Muscle of back (tissue), 3 donors: ENCODE measurements at regions not wholly inside any gene's neighbourhood (a gene's known extent, or its start where the extent isn't known, plus 50 kb on each side); places are given as distances from the start of the nearest gene placed in this dataset.

Source experiments
- DNase-seq, 3 donors: peaks; one replicate each; pipeline versions ENCODE4 v3.0.0 to v3.0.0-alpha.2; 2013

DNA sequence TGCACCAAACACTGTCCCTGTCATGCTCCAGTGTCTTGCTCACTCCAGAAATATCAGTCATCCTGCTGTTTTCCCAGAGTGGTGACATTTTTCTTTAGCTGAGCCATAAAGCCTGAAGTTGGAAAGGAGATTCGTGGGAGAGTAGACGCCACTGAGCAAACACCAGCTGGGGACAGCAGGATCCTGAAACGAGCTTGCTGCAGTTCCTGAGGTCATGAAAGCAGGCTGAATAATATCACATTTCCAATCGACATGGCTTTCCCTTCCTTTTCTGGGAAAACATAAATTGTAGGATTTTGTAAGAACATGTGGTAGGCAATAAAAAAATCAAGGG is 276.4 kb downstream of the CDCA7 start:
- peak; percentile 46 to 82 (median 54) for DNase-seq

DNA sequence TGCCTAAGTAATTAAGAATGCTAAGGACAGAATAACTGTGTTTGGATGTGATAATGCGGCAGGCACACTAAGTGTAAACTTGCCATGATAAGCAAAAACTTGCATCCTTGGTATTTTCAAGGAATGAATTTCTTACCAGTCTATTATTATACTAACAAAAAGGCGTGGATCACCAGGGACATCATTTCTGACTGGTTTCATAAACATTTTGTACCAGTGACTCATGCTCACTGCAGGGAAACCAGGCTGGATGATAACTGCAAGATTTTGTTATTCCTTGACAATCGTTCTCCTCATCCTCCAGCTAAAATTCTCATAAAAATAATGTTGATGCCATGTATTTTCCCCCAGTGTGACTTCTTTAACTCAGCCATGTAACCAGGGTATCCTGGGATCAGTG is 289.5 kb downstream of the CDCA7 start:
- peak in 1 of 3 donors; percentile 16 for DNase-seq

GRCh38 chr2:173647681-173648311 is 293.1 kb downstream of the CDCA7 start:
- DNase-seq, result peak in 1 of 3 donors; percentile 17

DNA sequence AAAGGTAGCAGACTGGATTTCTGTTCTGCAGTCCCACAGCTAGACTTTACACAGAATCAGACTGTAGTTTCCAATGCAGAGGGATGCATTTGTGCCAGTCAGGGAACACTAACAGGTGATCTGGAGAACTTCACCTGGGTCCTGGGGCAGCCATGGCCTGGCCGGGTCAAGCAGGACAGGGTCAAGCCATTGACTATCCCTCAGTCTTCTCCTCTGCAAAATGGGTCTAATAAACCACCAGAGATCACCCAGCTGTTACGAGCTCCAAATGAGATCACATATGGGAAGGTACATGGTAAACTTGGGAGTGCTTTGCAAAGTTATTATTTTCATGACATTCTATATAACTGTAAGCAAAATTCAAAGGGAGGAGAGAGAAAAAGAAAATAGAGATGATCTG is 294.1 kb downstream of the CDCA7 start:
- DNase-seq, result no peak

DNA sequence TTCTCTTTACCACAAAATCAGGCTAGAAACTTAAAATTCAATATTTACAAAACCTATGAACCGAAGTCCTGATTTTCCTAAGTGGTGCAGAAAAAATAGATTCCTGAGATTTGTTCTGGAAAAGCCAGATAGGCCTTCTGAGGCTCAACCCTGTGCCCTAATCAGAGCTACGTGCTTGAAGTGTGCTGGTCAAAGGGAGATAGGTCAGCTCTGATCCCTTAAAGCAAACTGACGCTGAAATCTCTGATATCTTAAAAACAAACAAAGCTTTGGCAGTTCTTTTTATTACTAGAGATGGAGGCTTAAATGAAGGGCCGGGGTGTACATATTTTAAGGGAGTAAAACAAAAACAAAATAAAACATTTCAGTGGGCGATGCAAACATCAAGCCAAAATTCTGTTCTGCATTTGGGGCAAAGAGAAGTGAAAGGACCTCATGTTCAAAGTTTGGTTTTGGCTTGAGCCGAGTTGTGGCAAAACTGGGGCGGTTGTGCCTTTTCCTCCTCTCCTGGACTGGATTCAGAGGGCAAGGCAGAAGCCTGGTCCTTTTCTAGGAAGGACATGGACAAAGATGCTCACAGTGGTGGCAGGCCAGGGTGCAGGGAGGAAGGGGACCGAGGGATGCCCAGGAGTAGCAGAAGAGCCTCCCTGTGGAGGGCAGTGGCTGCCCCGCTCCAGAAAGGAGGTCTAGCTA is 295.0 kb downstream of the CDCA7 start:
- DNase-seq, result no peak

DNA sequence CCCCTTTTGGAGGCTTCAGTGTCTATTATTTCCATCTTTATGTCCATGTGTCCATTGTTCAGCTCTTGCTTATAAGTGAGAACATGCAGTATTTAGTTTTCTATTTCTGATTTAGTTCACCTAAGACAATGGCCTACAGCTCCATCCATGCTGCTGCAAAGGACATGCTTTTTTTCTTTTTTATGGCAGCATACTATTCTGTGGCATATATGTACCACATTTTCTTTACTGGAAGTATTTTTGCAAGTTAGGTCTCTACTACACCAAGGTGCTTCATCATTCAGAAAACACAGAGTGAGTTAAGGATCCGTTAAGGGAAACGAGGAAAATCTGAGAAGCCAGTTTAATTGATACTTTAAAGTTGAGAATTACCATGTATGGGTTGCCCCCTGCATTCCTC is 297.2 kb downstream of the CDCA7 start:
- DNase-seq, result no peak

DNA sequence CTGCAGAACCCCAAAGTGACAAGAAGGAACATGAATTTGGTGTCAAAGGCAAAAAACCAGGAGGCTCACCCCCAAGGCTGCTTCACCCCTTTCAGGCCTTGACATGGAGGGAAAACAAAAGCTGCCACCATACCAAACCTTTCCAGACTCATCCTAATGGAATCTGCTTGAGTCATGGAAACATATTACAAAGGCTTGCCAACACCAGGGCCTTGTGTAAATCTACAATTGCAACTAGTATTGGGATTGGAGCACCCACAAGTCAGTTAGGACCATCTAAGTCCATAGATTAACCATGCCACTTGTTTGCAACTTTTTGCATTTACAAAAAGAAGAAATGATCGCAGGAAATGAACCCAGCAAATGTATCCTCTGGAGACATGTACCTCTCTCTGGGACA is 297.6 kb downstream of the CDCA7 start:
- DNase-seq, result peak in 1 of 3 donors; percentile 81

GRCh38 chr2:173652767-173653431 is 298.2 kb downstream of the CDCA7 start:
- DNase-seq, result peak in 1 of 3 donors; percentile 89

GRCh38 chr2:173653432-173653805 is 298.7 kb downstream of the CDCA7 start:
- DNase-seq, result no peak

GRCh38 chr2:173654161-173654895 is 299.7 kb downstream of the CDCA7 start:
- peak in 1 of 3 donors; percentile 29 for DNase-seq

GRCh38 chr2:173654896-173655265 is 300.2 kb downstream of the CDCA7 start:
- DNase-seq, result no peak

DNA sequence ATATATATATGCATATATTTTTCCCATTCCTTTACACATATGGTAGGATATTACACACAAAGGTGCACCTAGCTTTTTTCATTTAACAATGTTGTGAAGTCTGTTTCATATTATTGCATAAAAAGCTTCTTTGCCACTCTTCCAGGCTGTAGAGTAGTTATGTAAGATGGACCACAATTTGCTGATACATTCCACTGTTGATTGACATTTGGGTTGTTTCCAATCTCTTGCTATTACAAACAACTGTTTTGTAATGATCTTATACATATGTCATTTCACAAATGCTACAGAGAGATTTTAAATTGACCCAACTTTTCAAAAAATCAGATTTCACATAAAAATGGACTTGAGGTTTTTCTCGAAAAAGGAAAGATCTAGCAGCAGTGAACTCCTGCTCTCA is 301.4 kb downstream of the CDCA7 start:
- no peak for DNase-seq

DNA sequence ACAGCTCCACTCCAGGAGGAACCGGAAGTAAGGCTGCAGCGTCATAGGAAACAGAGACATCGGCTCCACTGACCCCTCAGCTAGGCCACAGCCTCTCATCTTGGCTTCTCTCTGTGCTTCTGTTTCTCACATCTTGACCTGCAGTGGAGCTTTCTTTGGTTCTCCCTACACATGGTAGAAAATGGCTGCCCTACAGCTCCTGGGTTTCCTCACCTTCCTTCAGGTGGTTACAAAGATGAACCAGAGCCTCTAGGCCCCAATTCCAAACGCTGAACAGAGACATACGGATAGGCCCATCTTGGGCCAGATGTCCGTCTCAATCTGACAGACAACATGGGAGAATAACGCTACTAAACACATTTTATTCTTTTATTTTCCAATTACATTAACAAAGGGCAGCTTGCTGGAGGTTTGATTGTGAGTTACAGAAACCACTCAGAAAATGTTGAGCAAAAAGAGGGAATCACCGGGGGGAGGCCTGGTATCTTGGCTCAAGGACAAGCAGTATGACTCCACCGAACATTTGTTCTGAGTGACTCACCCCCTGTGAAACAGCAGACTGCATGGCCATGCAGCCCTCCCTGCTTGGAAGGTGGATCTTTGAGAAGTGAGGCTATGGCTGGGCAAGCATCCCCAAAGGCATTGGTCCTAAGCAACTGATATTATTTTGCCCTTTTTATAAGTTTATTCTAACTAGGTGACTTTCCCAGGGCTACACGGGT is 303.5 kb downstream of the CDCA7 start:
- peak in 1 of 3 donors; percentile 85 for DNase-seq

DNA sequence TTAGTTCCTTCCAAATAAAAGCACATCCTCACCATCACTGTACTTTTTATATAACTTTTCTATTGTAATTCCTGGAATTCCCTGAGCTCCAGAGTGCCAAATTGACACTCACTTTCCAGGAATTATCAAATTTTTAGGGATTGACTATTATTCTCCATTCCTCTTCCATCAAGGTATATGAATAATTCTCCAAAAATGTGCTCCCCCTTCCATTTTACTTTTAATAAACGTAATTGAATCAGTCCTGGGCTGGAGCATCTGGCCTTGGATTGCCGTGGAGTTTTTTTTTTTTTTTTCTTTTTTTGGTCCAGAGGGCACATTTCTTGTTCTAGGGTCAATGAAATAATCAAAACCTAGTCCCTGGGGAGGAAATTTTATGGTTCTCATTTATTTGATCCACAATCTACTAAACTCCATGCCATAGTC is 304.3 kb downstream of the CDCA7 start:
- DNase-seq, result peak in 1 of 3 donors; percentile 63

- DNase-seq, result no peak
Observed at GRCh38 chr2:173659509-173659908, 304.8 kb downstream of the CDCA7 start.

DNA sequence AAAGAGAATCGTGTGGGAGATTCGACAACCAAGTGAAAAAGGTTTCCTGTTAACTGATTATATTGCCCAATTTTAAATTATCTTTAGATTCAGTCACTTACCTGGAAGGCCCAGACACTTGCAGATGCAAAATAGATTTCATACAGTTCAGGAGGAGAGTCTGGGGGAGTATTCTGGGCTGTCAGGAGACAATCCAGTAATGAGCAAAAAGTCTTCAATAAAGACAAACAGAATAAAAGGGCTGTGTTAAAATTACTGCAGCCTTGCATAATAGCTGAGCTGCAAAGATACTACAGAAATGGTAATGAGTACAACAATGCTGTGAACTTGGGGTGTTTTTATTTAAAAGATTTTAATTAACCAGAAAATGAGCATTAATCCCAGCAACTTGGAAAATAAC is 303.6 kb downstream of the SP3 start:
- DNase-seq, result no peak

DNA sequence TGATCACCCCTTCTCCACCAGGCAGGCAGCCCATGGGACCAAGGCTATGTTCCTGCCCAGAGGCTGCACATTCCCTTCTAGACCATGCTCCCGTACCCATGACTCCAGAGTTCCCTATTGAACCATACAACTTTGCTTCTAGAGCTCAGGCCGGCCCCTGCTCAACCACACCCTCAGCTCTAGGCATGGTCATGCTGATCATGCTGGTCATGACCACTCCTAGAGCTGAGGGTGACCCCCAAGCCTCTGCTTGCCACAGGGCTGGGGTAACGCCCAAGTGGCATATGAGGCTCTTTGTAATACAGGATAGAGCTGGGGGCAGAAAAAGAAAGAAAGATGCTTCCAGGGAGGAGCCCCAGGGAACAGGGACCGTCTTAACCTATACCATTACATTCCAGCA is 301.8 kb downstream of the SP3 start:
- no peak for DNase-seq

DNA sequence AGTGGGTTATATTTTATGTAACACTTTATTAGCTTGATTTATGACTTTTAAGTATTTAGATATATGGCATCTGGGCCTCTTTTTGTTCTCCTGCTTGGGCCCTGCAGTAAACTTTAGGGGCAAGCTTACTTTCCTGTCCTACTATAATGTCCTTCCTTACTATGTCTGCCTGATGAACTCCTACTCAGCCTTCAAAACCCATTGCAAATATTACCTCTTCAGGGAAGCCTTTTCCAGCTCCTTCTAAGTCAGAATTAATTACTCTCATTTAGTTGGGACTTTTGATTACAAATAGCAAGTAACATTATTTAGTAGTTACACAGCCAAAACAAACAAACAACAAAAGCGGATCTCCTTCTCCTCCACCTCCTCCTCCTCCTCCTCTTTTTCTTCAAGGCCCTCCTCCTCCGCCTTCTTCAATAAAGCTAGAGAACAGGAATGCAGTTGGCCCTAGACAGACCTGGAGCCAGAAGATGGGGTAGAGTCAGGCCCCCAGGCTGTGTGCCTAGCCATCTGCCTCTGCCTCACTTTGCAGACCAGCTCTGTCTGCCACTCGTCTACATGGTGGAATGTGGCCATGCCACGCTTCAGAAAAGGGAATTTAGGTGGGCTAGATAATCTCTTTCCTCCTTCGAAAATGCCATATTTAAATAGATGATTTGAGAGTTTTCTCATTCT is 301.2 kb downstream of the SP3 start:
- no peak for DNase-seq

- no peak for DNase-seq
Observed at GRCh38 chr2:173664513-173664910, 300.7 kb downstream of the SP3 start.

DNA sequence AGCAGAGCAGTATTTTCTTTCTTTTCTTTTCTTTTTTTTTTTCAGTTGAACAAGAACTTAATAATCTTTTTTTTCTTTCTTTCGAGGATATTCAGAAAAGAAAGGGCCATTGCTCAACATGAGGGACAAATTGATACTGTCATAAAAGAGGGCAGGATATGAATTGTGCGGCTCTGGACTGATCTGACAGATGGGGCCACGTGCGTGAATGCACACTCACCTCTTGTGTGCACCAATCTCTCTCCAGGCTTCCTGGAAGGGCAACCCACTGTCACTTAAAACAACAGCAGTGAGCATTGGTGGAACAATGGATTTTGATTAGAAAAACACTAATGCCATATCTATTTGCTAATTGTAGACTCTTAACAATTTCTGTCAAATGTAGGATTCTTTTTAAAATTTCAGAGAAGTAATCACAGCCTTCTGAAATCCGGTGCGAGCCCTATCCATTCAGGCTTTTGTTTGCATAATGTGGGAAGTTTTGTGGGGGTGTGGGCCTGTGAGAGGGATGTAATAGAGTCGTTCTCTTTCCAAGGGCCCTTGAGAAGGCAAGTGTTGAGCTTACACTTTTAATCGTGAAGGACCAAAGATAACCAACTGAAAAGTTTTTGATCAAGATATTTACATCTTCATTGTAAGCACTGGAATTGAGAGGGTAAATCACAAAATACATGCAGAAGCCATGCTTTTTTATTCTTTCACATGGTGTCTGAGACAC is 298.8 kb downstream of the SP3 start:
- no peak for DNase-seq

DNA sequence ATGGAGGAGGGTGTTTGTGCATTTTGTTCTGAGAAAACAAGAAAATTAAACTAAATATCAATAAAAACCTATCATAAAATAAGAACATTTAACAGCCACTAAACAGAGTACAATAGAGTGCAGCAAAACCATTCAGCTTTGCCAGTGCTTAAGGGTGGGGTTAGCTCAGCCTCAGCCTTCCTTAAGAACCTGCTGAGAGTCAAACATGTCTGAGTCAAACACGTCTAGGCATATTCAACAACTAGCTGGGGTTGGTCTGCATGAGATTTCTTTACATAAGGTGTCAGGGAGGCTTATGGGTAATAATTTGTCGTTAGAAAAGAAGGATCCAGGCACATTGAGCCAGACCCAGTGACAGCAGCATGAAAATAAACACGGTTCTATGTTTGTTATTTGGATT is 298.2 kb downstream of the SP3 start:
- no peak for DNase-seq
